Ishikawa (cell line): ENCODE measurements at regions not wholly inside any gene's neighbourhood (a gene's known extent, or its start where the extent isn't known, plus 50 kb on each side); places are given as distances from the start of the nearest gene placed in this dataset.

Experiments
- CEBPB ChIP-seq: IDR thresholded peaks from 2 replicates; pipeline ENCODE4 v1.6.1; 2012
- CREB1 ChIP-seq: IDR thresholded peaks from 2 replicates; pipeline ENCODE4 v1.6.1; 2012; ENCODE audit warnings: low read depth
- EGR1 ChIP-seq: IDR thresholded peaks from 2 replicates; pipeline ENCODE4 v1.6.1; 2012
- EP300 ChIP-seq: IDR thresholded peaks from 2 replicates; pipeline ENCODE4 v1.6.1; 2012; ENCODE audit warnings: borderline replicate concordance
- FOXM1 ChIP-seq: IDR thresholded peaks from 2 replicates; pipeline ENCODE4 v1.6.1; 2012; ENCODE audit warnings: low read depth, borderline replicate concordance
- MAX ChIP-seq: IDR thresholded peaks from 2 replicates; pipeline ENCODE4 v1.6.1; 2012
- NFIC ChIP-seq: IDR thresholded peaks from 2 replicates; pipeline ENCODE4 v1.6.1; 2012
- RAD21 ChIP-seq: IDR thresholded peaks from 2 replicates; pipeline ENCODE4 v1.6.1; 2012; ENCODE audit warnings: low read depth
- TAF1 ChIP-seq: IDR thresholded peaks from 2 replicates; pipeline ENCODE4 v1.6.1; 2012; ENCODE audit warnings: low read depth, mild to moderate bottlenecking
- TCF12 ChIP-seq: IDR thresholded peaks from 2 replicates; pipeline ENCODE4 v1.6.1; 2012; ENCODE audit warnings: low read depth
- TEAD4 ChIP-seq: IDR thresholded peaks from 2 replicates; pipeline ENCODE4 v1.6.1; 2012
- USF1 ChIP-seq: IDR thresholded peaks from 2 replicates; pipeline ENCODE4 v1.6.1; 2012
- YY1 ChIP-seq: IDR thresholded peaks from 2 replicates; pipeline ENCODE4 v1.6.1; 2012; ENCODE audit warnings: low read depth
- ZBTB7A ChIP-seq: IDR thresholded peaks from 2 replicates; pipeline ENCODE4 v1.6.1; 2012; ENCODE audit warnings: low read depth
- TF ChIP-seq, protein P1 (sequence below): IDR thresholded peaks from 2 replicates; pipeline ENCODE4 v1.6.1; 2012; ENCODE audit warnings: low read depth, mild to moderate bottlenecking

- TF ChIP-seq ZBTB7A (no peak), TEAD4 (no peak), FOXM1 (no peak), USF1 (no peak), EP300 (no peak), YY1 (no peak)
Measured at GRCh38 chr12:91914701-91915100, 230.9 kb downstream of the BTG1 start.

GRCh38 chr12:91913651-91914050, 232.0 kb downstream of the BTG1 start:
- TF ChIP-seq FOXM1 (no peak), ZBTB7A (no peak)

GRCh38 chr12:91913124-91913523, 232.5 kb downstream of the BTG1 start:
- no peak for TF ChIP-seq ZBTB7A
- no peak for TF ChIP-seq TEAD4
- no peak for TF ChIP-seq NFIC
- TF ChIP-seq, protein P1, sequence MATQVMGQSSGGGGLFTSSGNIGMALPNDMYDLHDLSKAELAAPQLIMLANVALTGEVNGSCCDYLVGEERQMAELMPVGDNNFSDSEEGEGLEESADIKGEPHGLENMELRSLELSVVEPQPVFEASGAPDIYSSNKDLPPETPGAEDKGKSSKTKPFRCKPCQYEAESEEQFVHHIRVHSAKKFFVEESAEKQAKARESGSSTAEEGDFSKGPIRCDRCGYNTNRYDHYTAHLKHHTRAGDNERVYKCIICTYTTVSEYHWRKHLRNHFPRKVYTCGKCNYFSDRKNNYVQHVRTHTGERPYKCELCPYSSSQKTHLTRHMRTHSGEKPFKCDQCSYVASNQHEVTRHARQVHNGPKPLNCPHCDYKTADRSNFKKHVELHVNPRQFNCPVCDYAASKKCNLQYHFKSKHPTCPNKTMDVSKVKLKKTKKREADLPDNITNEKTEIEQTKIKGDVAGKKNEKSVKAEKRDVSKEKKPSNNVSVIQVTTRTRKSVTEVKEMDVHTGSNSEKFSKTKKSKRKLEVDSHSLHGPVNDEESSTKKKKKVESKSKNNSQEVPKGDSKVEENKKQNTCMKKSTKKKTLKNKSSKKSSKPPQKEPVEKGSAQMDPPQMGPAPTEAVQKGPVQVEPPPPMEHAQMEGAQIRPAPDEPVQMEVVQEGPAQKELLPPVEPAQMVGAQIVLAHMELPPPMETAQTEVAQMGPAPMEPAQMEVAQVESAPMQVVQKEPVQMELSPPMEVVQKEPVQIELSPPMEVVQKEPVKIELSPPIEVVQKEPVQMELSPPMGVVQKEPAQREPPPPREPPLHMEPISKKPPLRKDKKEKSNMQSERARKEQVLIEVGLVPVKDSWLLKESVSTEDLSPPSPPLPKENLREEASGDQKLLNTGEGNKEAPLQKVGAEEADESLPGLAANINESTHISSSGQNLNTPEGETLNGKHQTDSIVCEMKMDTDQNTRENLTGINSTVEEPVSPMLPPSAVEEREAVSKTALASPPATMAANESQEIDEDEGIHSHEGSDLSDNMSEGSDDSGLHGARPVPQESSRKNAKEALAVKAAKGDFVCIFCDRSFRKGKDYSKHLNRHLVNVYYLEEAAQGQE, result no peak
- TF ChIP-seq RAD21, result no peak
- TF ChIP-seq CEBPB, result no peak
- TF ChIP-seq MAX, result no peak
- TF ChIP-seq USF1, result no peak
- TF ChIP-seq FOXM1, result no peak
- TF ChIP-seq YY1, result no peak
- no peak for TF ChIP-seq EP300
- TF ChIP-seq CREB1, result no peak
- TF ChIP-seq TCF12, result no peak
- TF ChIP-seq EGR1, result no peak
- TF ChIP-seq TAF1, result no peak

GRCh38 chr12:91912178-91912577, 233.5 kb downstream of the BTG1 start:
- TF ChIP-seq, protein P1, result no peak
- TF ChIP-seq RAD21 (no peak), CREB1 (no peak), TEAD4 (no peak), TCF12 (no peak), MAX (no peak)

- TF ChIP-seq TEAD4, result no peak
- TF ChIP-seq, protein P1, result no peak
- no peak for TF ChIP-seq YY1
- no peak for TF ChIP-seq FOXM1
- no peak for TF ChIP-seq CEBPB
- no peak for TF ChIP-seq USF1
- TF ChIP-seq CREB1, result no peak
- TF ChIP-seq TAF1, result no peak
- no peak for TF ChIP-seq TCF12
- no peak for TF ChIP-seq ZBTB7A
- no peak for TF ChIP-seq EGR1
- no peak for TF ChIP-seq NFIC
- TF ChIP-seq EP300, result no peak
- no peak for TF ChIP-seq RAD21
- TF ChIP-seq MAX, result no peak
Measured at GRCh38 chr12:91910871-91911388, 234.7 kb downstream of the BTG1 start.
